ENCODE measurements at regions not wholly inside any gene's neighbourhood (a gene's known extent, or its start where the extent isn't known, plus 50 kb on each side); places are given as distances from the start of the nearest gene placed in this dataset.

- H3K27me3 ChIP-seq (ENCODE audit: insufficient read depth, poor library complexity, severe bottlenecking): no peaks in the 10 kb centered on the region
- TF ChIP-seq GABPA (IDR thresholded peaks at IDR 0.05; ENCODE audit: low read depth): no peak
- no peak overlapping the region for H3K4me3 ChIP-seq (replicated peaks; ENCODE audit: insufficient read depth, low read length)
- H3K27ac ChIP-seq (replicated peaks): no peak overlapping the region
- no peak for DNase-seq (ENCODE audit: low read depth in 1 of 2, low spot score in 1 of 2)
These were observed 79.8 kb upstream of the ZNF716 start for GRCh38 chr7:57370066-57370738.

- no peak for TF ChIP-seq SPI1 (IDR thresholded peaks at IDR 0.05; ENCODE audit: borderline replicate concordance, low read depth)
- no peak for TF ChIP-seq CTCF (IDR thresholded peaks at IDR 0.05; ENCODE audit: insufficient read depth, low read length)
- no peak for DNase-seq (ENCODE audit: low read depth in 1 of 2, low spot score in 1 of 2)
- Histone ChIP-seq H3K4me3 (replicated peaks; ENCODE audit: insufficient read depth, low read length) (no peak overlapping the region), H3K27me3 (ENCODE audit: insufficient read depth, poor library complexity, severe bottlenecking) (no peaks in the 10 kb centered on the region), H3K27ac (replicated peaks) (no peak overlapping the region)
These were observed 79.3 kb upstream of the ZNF716 start for GRCh38 chr7:57370739-57371098.

GRCh38 chr7:57375783-57376182 is 74.2 kb upstream of the ZNF716 start:
- Histone ChIP-seq H3K4me3 (replicated peaks; ENCODE audit: insufficient read depth, low read length) (no peak overlapping the region), H3K27ac (replicated peaks) (no peak overlapping the region), H3K27me3 (ENCODE audit: insufficient read depth, poor library complexity, severe bottlenecking) (no peaks in the 10 kb centered on the region)
- no peak for DNase-seq (ENCODE audit: low read depth in 1 of 2, low spot score in 1 of 2)
- TF ChIP-seq POLR2AphosphoS5 (IDR thresholded peaks at IDR 0.05; ENCODE audit: low read depth) (no peak), SPI1 (IDR thresholded peaks at IDR 0.05; ENCODE audit: borderline replicate concordance, low read depth) (no peak), REST (IDR thresholded peaks at IDR 0.05; ENCODE audit: insufficient replicate concordance, low read depth) (no peak), GABPA (IDR thresholded peaks at IDR 0.05; ENCODE audit: low read depth) (no peak), CTCF (IDR thresholded peaks at IDR 0.05; ENCODE audit: insufficient read depth, low read length) (no peak)

- H3K4me3 ChIP-seq (replicated peaks; ENCODE audit: insufficient read depth, low read length): no peak overlapping the region
- no peaks in the 10 kb centered on the region for H3K27me3 ChIP-seq (ENCODE audit: insufficient read depth, poor library complexity, severe bottlenecking)
- TF ChIP-seq REST (IDR thresholded peaks at IDR 0.05; ENCODE audit: insufficient replicate concordance, low read depth): no peak
- TF ChIP-seq POLR2AphosphoS5 (IDR thresholded peaks at IDR 0.05; ENCODE audit: low read depth): no peak
- TF ChIP-seq SPI1 (IDR thresholded peaks at IDR 0.05; ENCODE audit: borderline replicate concordance, low read depth): no peak
- TF ChIP-seq GABPA (IDR thresholded peaks at IDR 0.05; ENCODE audit: low read depth): no peak
- no peak for TF ChIP-seq CTCF (IDR thresholded peaks at IDR 0.05; ENCODE audit: insufficient read depth, low read length)
- no peak overlapping the region for H3K27ac ChIP-seq (replicated peaks)
- no peak for DNase-seq (ENCODE audit: low read depth in 1 of 2, low spot score in 1 of 2)
These were observed 68.4 kb upstream of the ZNF716 start for GRCh38 chr7:57381581-57381980.
